NB4 (cell line): ENCODE measurements at regions not wholly inside any gene's neighbourhood (a gene's known extent, or its start where the extent isn't known, plus 50 kb on each side); places are given as distances from the start of the nearest gene placed in this dataset.

Experiments used
- DNase-seq: peaks from one replicate; pipeline ENCODE4 v3.0.0; 2010; ENCODE audit warnings: low read depth
- H3K4me3 ChIP-seq: one replicate; pipeline ENCODE4 v1.5.1; 2011; ENCODE audit warnings: mild to moderate bottlenecking, low read depth, low read length, moderate library complexity
- CTCF ChIP-seq: IDR thresholded peaks from one replicate; pipeline ENCODE4 v1.5.1; 2012; ENCODE audit warnings: low read depth, low read length
- MAX ChIP-seq: IDR thresholded peaks from 2 replicates; pipeline ENCODE4 v1.6.1; 2011; ENCODE audit warnings: low read depth, low read length
- MYC ChIP-seq: IDR thresholded peaks from 2 replicates; pipeline ENCODE4 v1.6.1; 2011; ENCODE audit warnings: low read depth, low read length
- POLR2A ChIP-seq: IDR thresholded peaks from 2 replicates; pipeline ENCODE4 v1.6.1; 2011; ENCODE audit warnings: mild to moderate bottlenecking; ENCODE audit not compliant: insufficient read length; ENCODE audit errors: extremely low read depth

- no peak for DNase-seq
- H3K4me3 ChIP-seq, result no peak overlapping the region
- no peak for TF ChIP-seq CTCF
- TF ChIP-seq MAX, result no peak
- TF ChIP-seq MYC, result no peak
- no peak for TF ChIP-seq POLR2A
Measured at GRCh38 chr6:163790266-163790840, 375.8 kb downstream of the QKI start.

GRCh38 chr6:163789199-163789810 is 374.8 kb downstream of the QKI start:
- no peak for DNase-seq
- TF ChIP-seq MYC, result no peak
- TF ChIP-seq CTCF, result no peak
- no peak for TF ChIP-seq MAX
- TF ChIP-seq POLR2A, result no peak
- H3K4me3 ChIP-seq, result no peak overlapping the region

GRCh38 chr6:163786995-163787671 is 372.6 kb downstream of the QKI start:
- no peak for DNase-seq
- no peak for TF ChIP-seq MYC
- H3K4me3 ChIP-seq, result no peak overlapping the region

GRCh38 chr6:163782436-163783003 is 368.0 kb downstream of the QKI start:
- no peak overlapping the region for H3K4me3 ChIP-seq
- DNase-seq, result peak; percentile 58
- TF ChIP-seq MYC (no peak), POLR2A (no peak), CTCF (no peak), MAX (no peak; the same call in 1 of the 2 replicates)

- no peak overlapping the region for H3K4me3 ChIP-seq
- no peak for DNase-seq
- TF ChIP-seq MAX (no peak), CTCF (no peak), MYC (no peak), POLR2A (no peak)
Measured at GRCh38 chr6:163780994-163781393, 366.5 kb downstream of the QKI start.

GRCh38 chr6:163779727-163780284 is 365.3 kb downstream of the QKI start:
- H3K4me3 ChIP-seq, result no peak overlapping the region
- DNase-seq, result no peak
- TF ChIP-seq MAX (no peak), MYC (no peak), POLR2A (no peak), CTCF (no peak)
